ENCODE measurements at regions not wholly inside any gene's neighbourhood (a gene's known extent, or its start where the extent isn't known, plus 50 kb on each side); places are given as distances from the start of the nearest gene placed in this dataset.

DNA sequence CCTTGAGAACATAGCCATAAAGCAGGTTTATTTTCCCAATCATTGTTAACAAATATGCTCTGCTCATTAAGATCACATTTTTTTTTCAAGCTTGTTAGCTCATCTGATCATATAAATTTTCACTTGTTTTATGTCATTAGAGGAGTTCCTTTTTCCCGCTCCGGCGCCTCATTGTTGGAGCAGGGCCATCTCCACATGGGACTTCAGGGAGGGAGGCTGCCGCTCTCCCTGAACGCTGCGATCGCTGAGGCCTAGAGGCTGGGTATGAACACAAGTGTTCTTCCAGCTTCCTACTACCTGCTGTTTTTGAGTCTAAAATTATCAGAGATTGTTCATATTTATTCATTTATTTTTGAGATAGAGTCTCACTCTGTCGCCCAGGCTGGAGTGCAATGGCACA lies 246.9 kb downstream of the MPDZ start (continued):
- TF ChIP-seq, protein P1, sequence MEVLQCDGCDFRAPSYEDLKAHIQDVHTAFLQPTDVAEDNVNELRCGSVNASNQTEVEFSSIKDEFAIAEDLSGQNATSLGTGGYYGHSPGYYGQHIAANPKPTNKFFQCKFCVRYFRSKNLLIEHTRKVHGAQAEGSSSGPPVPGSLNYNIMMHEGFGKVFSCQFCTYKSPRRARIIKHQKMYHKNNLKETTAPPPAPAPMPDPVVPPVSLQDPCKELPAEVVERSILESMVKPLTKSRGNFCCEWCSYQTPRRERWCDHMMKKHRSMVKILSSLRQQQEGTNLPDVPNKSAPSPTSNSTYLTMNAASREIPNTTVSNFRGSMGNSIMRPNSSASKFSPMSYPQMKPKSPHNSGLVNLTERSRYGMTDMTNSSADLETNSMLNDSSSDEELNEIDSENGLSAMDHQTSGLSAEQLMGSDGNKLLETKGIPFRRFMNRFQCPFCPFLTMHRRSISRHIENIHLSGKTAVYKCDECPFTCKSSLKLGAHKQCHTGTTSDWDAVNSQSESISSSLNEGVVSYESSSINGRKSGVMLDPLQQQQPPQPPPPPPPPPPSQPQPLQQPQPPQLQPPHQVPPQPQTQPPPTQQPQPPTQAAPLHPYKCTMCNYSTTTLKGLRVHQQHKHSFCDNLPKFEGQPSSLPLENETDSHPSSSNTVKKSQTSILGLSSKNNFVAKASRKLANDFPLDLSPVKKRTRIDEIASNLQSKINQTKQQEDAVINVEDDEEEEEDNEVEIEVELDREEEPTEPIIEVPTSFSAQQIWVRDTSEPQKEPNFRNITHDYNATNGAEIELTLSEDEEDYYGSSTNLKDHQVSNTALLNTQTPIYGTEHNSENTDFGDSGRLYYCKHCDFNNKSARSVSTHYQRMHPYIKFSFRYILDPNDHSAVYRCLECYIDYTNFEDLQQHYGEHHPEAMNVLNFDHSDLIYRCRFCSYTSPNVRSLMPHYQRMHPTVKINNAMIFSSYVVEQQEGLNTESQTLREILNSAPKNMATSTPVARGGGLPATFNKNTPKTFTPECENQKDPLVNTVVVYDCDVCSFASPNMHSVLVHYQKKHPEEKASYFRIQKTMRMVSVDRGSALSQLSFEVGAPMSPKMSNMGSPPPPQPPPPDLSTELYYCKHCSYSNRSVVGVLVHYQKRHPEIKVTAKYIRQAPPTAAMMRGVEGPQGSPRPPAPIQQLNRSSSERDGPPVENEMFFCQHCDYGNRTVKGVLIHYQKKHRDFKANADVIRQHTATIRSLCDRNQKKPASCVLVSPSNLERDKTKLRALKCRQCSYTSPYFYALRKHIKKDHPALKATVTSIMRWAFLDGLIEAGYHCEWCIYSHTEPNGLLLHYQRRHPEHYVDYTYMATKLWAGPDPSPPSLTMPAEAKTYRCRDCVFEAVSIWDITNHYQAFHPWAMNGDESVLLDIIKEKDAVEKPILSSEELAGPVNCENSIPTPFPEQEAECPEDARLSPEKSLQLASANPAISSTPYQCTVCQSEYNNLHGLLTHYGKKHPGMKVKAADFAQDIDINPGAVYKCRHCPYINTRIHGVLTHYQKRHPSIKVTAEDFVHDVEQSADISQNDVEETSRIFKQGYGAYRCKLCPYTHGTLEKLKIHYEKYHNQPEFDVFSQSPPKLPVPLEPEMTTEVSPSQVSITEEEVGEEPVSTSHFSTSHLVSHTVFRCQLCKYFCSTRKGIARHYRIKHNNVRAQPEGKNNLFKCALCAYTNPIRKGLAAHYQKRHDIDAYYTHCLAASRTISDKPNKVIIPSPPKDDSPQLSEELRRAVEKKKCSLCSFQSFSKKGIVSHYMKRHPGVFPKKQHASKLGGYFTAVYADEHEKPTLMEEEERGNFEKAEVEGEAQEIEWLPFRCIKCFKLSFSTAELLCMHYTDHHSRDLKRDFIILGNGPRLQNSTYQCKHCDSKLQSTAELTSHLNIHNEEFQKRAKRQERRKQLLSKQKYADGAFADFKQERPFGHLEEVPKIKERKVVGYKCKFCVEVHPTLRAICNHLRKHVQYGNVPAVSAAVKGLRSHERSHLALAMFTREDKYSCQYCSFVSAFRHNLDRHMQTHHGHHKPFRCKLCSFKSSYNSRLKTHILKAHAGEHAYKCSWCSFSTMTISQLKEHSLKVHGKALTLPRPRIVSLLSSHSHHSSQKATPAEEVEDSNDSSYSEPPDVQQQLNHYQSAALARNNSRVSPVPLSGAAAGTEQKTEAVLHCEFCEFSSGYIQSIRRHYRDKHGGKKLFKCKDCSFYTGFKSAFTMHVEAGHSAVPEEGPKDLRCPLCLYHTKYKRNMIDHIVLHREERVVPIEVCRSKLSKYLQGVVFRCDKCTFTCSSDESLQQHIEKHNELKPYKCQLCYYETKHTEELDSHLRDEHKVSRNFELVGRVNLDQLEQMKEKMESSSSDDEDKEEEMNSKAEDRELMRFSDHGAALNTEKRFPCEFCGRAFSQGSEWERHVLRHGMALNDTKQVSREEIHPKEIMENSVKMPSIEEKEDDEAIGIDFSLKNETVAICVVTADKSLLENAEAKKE (CRISPR knock-in tag; IDR thresholded peaks at IDR 0.05), result no peak
- TF ChIP-seq ZNF331 (CRISPR knock-in tag; IDR thresholded peaks at IDR 0.05; ENCODE audit: low read depth) (no peak), NANOG (IDR thresholded peaks at IDR 0.05; ENCODE audit: borderline replicate concordance) (no peak), JUNB (IDR thresholded peaks at IDR 0.05; ENCODE audit: unreplicated experiment) (no peak), CREB1 (CRISPR knock-in tag; IDR thresholded peaks at IDR 0.05; ENCODE audit: low read depth) (no peak), POLR2AphosphoS5 (IDR thresholded peaks at IDR 0.05; ENCODE audit: low read depth) (no peak), ZNF114 (CRISPR knock-in tag; IDR thresholded peaks at IDR 0.05) (no peak)

DNA sequence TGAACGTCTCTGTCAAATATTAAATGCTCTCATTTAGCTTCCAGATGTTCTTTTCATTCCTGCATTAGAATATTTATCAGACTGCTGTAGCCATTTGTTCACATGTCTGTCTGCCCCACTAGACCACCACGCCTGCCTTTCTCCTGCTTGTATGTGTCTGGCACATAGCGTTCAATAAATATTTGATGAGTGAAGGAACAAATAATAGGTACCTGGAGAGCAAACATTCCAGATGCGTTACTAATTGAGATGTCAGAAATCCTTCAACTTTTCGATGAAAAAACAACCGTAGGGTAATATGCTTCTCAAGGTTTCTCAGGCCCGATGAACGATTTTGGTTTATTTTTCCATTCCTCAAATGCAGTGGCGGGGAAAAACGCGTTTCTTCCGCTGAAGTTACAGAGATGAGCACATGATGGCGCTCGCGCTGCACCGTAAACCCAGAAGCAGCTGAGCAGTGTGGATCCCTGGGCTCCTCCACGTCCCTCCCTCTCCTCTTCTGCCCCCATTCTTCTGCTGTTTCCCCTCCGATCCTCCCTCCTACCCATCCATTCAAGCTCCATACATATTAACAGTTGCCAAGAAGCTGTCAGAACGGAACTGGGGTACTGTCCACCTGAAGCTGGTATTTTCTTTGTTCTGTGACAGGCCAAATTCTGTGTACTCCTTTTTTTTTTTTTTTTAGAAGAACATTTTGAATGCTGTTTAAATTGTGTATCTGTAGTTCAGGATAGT lies 245.4 kb downstream of the MPDZ start:
- Mint-ChIP-seq H3K27ac (no peak overlapping the region), H3K27me3 (ENCODE audit: insufficient read depth, low read depth, poor library complexity) (peaks cover 2% of the 10 kb centered on the region), H3K9me3 (no peaks in the 10 kb centered on the region; the same call in 1 of the 3 replicates), H3K4me1 (no peaks in the 10 kb centered on the region; the same call in 2 of the 3 replicates), H3K36me3 (ENCODE audit: low read depth) (no peaks in the 10 kb centered on the region; the same call in 2 of the 3 replicates), H3K4me3 (no peak overlapping the region)
- Histone ChIP-seq H2AFZ (no peak overlapping the region), H3F3A (replicated peaks; ENCODE audit: low read depth) (no peaks in the 10 kb centered on the region), H3K36me3 (ENCODE audit: insufficient read depth) (no peaks in the 10 kb centered on the region), H3K27me3 (ENCODE audit: insufficient read depth) (no peaks in the 10 kb centered on the region), H3K4me3 (no peak overlapping the region), H3K79me2 (replicated peaks; ENCODE audit: insufficient read depth) (no peaks in the 10 kb centered on the region), H4K20me1 (replicated peaks; ENCODE audit: insufficient read depth) (no peaks in the 10 kb centered on the region), H3K9me2 (ENCODE audit: insufficient read depth) (no peaks in the 10 kb centered on the region), H3K27ac (ENCODE audit: low read depth) (no peak overlapping the region), H3K4me1 (ENCODE audit: insufficient read depth) (no peaks in the 10 kb centered on the region), H3K4me2 (no peak overlapping the region)
- no peak for TF ChIP-seq POLR2AphosphoS5 (IDR thresholded peaks at IDR 0.05; ENCODE audit: low read depth)
- TF ChIP-seq, protein P2, sequence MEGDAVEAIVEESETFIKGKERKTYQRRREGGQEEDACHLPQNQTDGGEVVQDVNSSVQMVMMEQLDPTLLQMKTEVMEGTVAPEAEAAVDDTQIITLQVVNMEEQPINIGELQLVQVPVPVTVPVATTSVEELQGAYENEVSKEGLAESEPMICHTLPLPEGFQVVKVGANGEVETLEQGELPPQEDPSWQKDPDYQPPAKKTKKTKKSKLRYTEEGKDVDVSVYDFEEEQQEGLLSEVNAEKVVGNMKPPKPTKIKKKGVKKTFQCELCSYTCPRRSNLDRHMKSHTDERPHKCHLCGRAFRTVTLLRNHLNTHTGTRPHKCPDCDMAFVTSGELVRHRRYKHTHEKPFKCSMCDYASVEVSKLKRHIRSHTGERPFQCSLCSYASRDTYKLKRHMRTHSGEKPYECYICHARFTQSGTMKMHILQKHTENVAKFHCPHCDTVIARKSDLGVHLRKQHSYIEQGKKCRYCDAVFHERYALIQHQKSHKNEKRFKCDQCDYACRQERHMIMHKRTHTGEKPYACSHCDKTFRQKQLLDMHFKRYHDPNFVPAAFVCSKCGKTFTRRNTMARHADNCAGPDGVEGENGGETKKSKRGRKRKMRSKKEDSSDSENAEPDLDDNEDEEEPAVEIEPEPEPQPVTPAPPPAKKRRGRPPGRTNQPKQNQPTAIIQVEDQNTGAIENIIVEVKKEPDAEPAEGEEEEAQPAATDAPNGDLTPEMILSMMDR (conservative IDR thresholded peaks at IDR 0.05; ENCODE audit: low read depth in 2 of 2), result peak; percentile 80 to 97
- DNase-seq (ENCODE audit: low spot score) (peak; percentile 82), ATAC-seq (peak; percentile 100)

Data from GM23338 (cell line).